ENCODE measurements at regions not wholly inside any gene's neighbourhood (a gene's known extent, or its start where the extent isn't known, plus 50 kb on each side); places are given as distances from the start of the nearest gene placed in this dataset.
"Not testable (repeated sequence)": the region's sequence is repeated elsewhere in the genome, so short reads cannot be mapped to it uniquely, and the experiment has no call there.

- DNase-seq (no peak), ATAC-seq (no peak)
- no peaks in the 10 kb centered on the region for H3K36me3 Mint-ChIP-seq
- H3K9me3 Mint-ChIP-seq: no peaks in the 10 kb centered on the region
- peaks cover 9 to 22% (median 17%) of the 10 kb centered on the region in 5 donors for H3K27me3 Mint-ChIP-seq
- H3K4me3 Mint-ChIP-seq: no peak overlapping the region
- POLR2A ChIA-PET: no interaction called here
- H3K4me1 Mint-ChIP-seq: no peaks in the 10 kb centered on the region
- no peak overlapping the region for H3K27ac Mint-ChIP-seq
These were observed 145.6 kb downstream of the SOX1 start for GRCh38 chr13:112212533-112212932.

- Mint-ChIP-seq H3K27ac (no peak overlapping the region), H3K36me3 (no peaks in the 10 kb centered on the region), H3K4me3 (no peak overlapping the region), H3K9me3 (no peaks in the 10 kb centered on the region), H3K27me3 (peaks cover 0 to 11% (median 9%) of the 10 kb centered on the region in 5 donors), H3K4me1 (no peaks in the 10 kb centered on the region)
- ATAC-seq (no peak), DNase-seq (no peak)
- POLR2A ChIA-PET: no interaction called here
These were observed 146.7 kb downstream of the SOX1 start for GRCh38 chr13:112213467-112214255.

- H3K9me3 Mint-ChIP-seq: no peaks in the 10 kb centered on the region
- no peak overlapping the region for H3K27ac Mint-ChIP-seq
- POLR2A ChIA-PET: no interaction called here
- ATAC-seq (no peak), DNase-seq (no peak)
- H3K4me1 Mint-ChIP-seq: no peaks in the 10 kb centered on the region
- H3K27me3 Mint-ChIP-seq: peaks cover 0 to 9% (median 3%) of the 10 kb centered on the region in 5 donors
- H3K4me3 Mint-ChIP-seq: no peak overlapping the region
- no peaks in the 10 kb centered on the region for H3K36me3 Mint-ChIP-seq
These were observed 148.9 kb downstream of the SOX1 start for GRCh38 chr13:112215871-112216270.

GRCh38 chr13:112217431-112217830, 150.5 kb downstream of the SOX1 start:
- peaks cover 0 to 9% (median 3%) of the 10 kb centered on the region in 5 donors for H3K27me3 Mint-ChIP-seq
- H3K9me3 Mint-ChIP-seq: no peaks in the 10 kb centered on the region
- POLR2A ChIA-PET: no interaction called here
- H3K4me3 Mint-ChIP-seq: no peak overlapping the region
- no peak overlapping the region for H3K27ac Mint-ChIP-seq
- DNase-seq: no peak
- H3K36me3 Mint-ChIP-seq: no peaks in the 10 kb centered on the region
- ATAC-seq: no peak
- H3K4me1 Mint-ChIP-seq: no peaks in the 10 kb centered on the region

GRCh38 chr13:112218416-112218815, 151.5 kb downstream of the SOX1 start:
- peaks cover 0 to 9% (median 3%) of the 10 kb centered on the region in 5 donors for H3K27me3 Mint-ChIP-seq
- ATAC-seq (no peak), DNase-seq (no peak)
- POLR2A ChIA-PET: no interaction called here
- no peak overlapping the region for H3K4me3 Mint-ChIP-seq
- H3K27ac Mint-ChIP-seq: no peak overlapping the region
- no peaks in the 10 kb centered on the region for H3K36me3 Mint-ChIP-seq
- no peaks in the 10 kb centered on the region for H3K4me1 Mint-ChIP-seq
- no peaks in the 10 kb centered on the region for H3K9me3 Mint-ChIP-seq

- no peaks in the 10 kb centered on the region for H3K36me3 Mint-ChIP-seq
- ATAC-seq: no peak
These were observed 152.8 kb downstream of the SOX1 start for GRCh38 chr13:112219740-112220139.

GRCh38 chr13:112220296-112220875, 153.4 kb downstream of the SOX1 start:
- no peak for ATAC-seq
- Mint-ChIP-seq H3K4me1 (no peaks in the 10 kb centered on the region), H3K9me3 (no peaks in the 10 kb centered on the region), H3K4me3 (no peak overlapping the region), H3K36me3 (no peaks in the 10 kb centered on the region), H3K27me3 (peaks cover 0 to 13% (median 3%) of the 10 kb centered on the region in 5 donors), H3K27ac (no peak overlapping the region)
- DNase-seq: no peak
- POLR2A ChIA-PET: no interaction called here

More at GRCh38 chr13:112219740-112220139, 152.8 kb downstream of the SOX1 start:
- Mint-ChIP-seq H3K9me3 (no peaks in the 10 kb centered on the region), H3K4me1 (no peaks in the 10 kb centered on the region), H3K4me3 (no peak overlapping the region), H3K27ac (no peak overlapping the region), H3K27me3 (peaks cover 0 to 10% (median 2%) of the 10 kb centered on the region in 5 donors)
- DNase-seq: no peak
- POLR2A ChIA-PET: no interaction called here

GRCh38 chr13:112220925-112221324, 154.0 kb downstream of the SOX1 start:
- DNase-seq: no peak
- peaks cover 0 to 13% (median 3%) of the 10 kb centered on the region in 5 donors for H3K27me3 Mint-ChIP-seq
- no peak for ATAC-seq
- H3K9me3 Mint-ChIP-seq: no peaks in the 10 kb centered on the region
- POLR2A ChIA-PET: no interaction called here
- no peaks in the 10 kb centered on the region for H3K36me3 Mint-ChIP-seq
- H3K4me3 Mint-ChIP-seq: no peak overlapping the region
- no peaks in the 10 kb centered on the region for H3K4me1 Mint-ChIP-seq
- no peak overlapping the region for H3K27ac Mint-ChIP-seq

- no peaks in the 10 kb centered on the region for H3K4me1 Mint-ChIP-seq
- DNase-seq (no peak), ATAC-seq (no peak)
- no peaks in the 10 kb centered on the region for H3K36me3 Mint-ChIP-seq
- no peak overlapping the region for H3K4me3 Mint-ChIP-seq
- peaks cover 0 to 10% (median 3%) of the 10 kb centered on the region in 5 donors for H3K27me3 Mint-ChIP-seq
- POLR2A ChIA-PET: no interaction called here
- no peaks in the 10 kb centered on the region for H3K9me3 Mint-ChIP-seq
- no peak overlapping the region for H3K27ac Mint-ChIP-seq
These were observed 153.2 kb upstream of the SPACA7 start for GRCh38 chr13:112222971-112223370.

- H3K4me1 Mint-ChIP-seq, H3K27ac Mint-ChIP-seq, H3K36me3 Mint-ChIP-seq, H3K9me3 Mint-ChIP-seq, H3K4me3 Mint-ChIP-seq, H3K27me3 Mint-ChIP-seq, DNase-seq, ATAC-seq, POLR2A ChIA-PET: not testable (repeated sequence)
These were observed 152.2 kb upstream of the SPACA7 start for GRCh38 chr13:112223929-112224328.

GRCh38 chr13:112225429-112226090, 150.6 kb upstream of the SPACA7 start:
- ATAC-seq: no peak
- Mint-ChIP-seq H3K9me3 (no peaks in the 10 kb centered on the region), H3K4me3 (no peak overlapping the region), H3K27me3 (peaks cover 0 to 10% (median 3%) of the 10 kb centered on the region in 5 donors), H3K27ac (no peak overlapping the region), H3K4me1 (no peaks in the 10 kb centered on the region), H3K36me3 (no peaks in the 10 kb centered on the region)
- no peak for DNase-seq
- POLR2A ChIA-PET: no interaction called here

GRCh38 chr13:112226320-112227002, 149.7 kb upstream of the SPACA7 start:
- H3K4me3 Mint-ChIP-seq: no peak overlapping the region
- peaks cover 0 to 16% (median 2%) of the 10 kb centered on the region in 5 donors for H3K27me3 Mint-ChIP-seq
- no peaks in the 10 kb centered on the region for H3K36me3 Mint-ChIP-seq
- DNase-seq: no peak
- POLR2A ChIA-PET: no interaction called here
- no peak for ATAC-seq
- H3K27ac Mint-ChIP-seq: no peak overlapping the region
- no peaks in the 10 kb centered on the region for H3K4me1 Mint-ChIP-seq
- H3K9me3 Mint-ChIP-seq: no peaks in the 10 kb centered on the region

- POLR2A ChIA-PET: no interaction called here
- ATAC-seq (no peak), DNase-seq (no peak)
- H3K9me3 Mint-ChIP-seq: no peaks in the 10 kb centered on the region
- no peak overlapping the region for H3K4me3 Mint-ChIP-seq
- no peaks in the 10 kb centered on the region for H3K4me1 Mint-ChIP-seq
- H3K27me3 Mint-ChIP-seq: peaks cover 0 to 17% (median 2%) of the 10 kb centered on the region in 5 donors
- no peak overlapping the region for H3K27ac Mint-ChIP-seq
- no peaks in the 10 kb centered on the region for H3K36me3 Mint-ChIP-seq
These were observed 149.1 kb upstream of the SPACA7 start for GRCh38 chr13:112227031-112227430.
